Right hindlimb (tissue), 1 donor: ENCODE measurements at regions not wholly inside any gene's neighbourhood (a gene's known extent, or its start where the extent isn't known, plus 50 kb on each side); places are given as distances from the start of the nearest gene placed in this dataset.

Source experiments
- DNase-seq: peaks from one replicate; pipeline ENCODE4 v3.0.0-alpha.2; 2018

DNA sequence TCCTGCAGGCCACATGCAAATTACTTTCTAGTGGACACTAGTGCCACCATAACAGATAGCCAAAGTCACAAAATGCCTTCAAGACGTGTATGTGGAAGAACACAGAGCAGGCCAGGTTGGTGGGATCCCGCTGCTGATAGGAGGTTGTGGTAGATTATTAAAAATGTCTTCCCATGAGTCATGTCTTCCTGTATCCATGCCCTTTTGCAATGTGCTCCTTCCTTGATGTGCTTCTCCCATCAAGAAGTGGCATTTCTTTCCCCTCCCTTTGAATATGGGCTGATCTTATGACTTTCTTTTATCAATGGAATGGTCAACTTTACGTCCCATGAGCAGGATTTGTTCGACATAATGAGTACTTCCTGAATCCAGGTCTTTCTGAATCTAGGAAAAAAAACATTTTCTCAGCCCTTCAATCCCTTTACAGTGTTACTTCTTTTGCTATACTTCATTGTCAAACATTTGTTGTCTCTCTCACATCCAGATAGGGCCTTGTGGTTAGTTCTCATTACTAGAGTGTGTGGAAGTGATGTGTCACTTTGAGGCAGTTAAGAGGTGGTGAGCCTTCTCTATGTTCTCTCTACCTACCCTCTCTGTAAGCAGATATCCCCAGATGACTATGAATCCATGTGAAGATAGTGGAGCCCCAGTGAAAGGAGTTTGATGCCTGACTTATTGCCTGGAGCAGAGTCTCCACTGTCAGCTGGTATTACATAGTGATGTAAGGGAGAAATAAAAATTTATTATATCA is 519.2 kb upstream of the DIPK2B start:
- DNase-seq: no peak

DNA sequence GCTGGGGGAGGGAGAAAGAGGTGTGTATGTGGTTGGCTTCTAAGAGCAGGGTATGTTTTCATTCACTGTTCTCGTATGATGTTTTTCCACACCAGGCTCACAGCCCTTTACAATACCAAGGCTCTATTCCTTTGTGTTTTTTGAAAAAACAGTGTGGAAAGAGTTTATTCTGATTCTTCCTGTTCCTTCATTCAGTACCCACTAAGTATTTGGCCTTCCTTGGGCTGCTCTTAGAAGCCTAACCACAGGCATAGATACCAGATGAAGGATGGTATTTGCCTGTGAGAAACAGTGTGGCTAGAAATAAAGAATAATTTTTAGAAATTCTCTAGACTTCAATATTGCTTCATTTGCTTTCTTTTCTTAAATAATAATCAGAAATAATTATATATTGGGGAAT is 518.0 kb upstream of the DIPK2B start:
- DNase-seq: no peak

DNA sequence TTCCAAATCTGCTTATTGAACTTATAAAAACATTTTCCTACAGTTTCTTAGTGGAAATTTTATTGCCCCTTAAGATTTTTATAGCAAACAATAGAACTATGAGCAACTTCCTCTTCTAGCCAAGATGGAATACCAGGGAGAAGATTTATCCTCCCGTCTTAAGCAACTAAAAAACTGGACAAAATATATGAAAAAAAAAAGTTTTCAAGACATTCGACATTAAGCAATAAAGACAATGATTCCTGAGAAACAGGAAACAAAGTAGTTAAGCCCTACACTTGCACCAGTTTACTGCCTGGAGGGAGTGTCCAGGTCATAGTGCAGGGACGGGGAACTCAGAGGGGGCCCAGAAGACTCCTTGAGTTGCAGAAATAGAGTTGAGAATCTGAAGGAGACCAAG is 516.1 kb upstream of the DIPK2B start:
- DNase-seq: no peak

GRCh38 chrX:45715748-45716147 is 515.1 kb upstream of the DIPK2B start:
- DNase-seq: no peak

- DNase-seq: no peak
These were observed 514.2 kb upstream of the DIPK2B start for GRCh38 chrX:45714866-45715265.

DNA sequence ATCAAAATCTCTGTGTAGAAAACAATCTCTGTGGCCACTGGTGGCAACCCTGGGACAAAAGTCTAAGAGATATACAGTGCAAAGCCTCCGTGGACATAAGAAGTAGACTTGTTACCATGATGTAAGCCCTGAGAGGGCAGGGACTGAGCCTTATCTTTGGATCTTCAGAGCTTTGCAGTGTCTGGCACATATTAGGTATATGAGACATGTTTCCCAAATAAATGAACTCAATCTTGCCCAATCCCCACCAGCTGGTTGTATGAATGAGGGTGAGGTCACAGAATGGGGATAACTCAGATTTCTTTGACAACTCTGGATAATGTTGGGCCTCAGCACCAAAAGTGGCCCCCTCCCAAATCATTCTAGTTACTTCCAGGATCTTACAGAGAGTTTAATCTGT is 511.4 kb upstream of the DIPK2B start:
- DNase-seq: no peak

DNA sequence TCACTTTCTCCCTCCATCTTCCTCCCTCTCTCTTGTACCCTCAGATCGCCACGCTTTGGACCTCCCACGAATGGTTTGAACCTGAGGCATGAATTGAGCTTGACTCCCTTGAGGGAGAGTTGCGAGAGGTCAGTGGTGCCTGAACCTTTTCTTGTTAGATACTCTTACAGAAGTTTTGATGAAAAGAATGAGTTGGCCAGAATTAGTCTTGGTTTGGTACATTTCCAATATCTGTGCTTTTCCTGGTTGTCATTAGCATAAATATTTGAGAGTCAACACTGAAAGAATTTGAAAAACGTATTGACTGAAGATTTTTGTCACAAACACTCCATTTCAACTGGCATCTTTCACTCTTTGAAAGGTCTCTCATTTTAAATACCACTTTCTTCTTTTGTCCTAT is 510.6 kb upstream of the DIPK2B start:
- no peak for DNase-seq

DNA sequence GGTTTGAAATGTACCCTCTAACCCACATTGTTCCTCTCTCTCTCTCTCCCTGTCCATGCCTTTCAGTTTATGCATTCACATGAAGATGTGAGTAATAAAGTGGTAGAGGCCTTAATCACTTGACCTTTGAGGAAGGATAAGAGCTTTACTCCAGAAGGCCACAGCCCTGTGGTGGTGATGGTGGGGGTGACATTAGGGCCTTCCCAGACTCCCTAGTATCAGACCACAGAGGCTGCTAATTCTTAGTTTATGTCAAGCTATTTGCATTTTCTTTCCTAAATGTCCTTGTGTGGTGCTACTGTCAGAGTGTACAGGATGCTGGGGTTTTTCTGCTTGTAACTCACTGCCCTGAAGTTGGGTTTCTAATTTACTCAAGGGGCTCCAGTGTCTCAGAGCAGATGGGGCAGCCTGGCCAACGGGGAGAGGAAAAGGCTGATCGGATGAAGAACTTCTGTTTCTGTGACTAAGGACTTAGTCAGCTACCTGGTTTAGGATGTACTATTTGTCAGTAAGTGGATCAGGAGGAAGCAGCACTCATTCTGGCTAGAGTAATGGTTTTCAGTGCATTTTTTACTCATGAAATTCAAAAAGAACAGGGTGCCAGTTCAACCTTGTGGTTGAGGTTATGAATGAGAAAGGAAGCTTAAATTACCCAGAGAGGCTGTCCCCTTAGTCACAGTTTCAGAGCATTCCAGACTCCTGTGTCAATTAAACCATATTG is 509.6 kb upstream of the DIPK2B start:
- DNase-seq: no peak

GRCh38 chrX:45709381-45709780 is 508.7 kb upstream of the DIPK2B start:
- DNase-seq: no peak

DNA sequence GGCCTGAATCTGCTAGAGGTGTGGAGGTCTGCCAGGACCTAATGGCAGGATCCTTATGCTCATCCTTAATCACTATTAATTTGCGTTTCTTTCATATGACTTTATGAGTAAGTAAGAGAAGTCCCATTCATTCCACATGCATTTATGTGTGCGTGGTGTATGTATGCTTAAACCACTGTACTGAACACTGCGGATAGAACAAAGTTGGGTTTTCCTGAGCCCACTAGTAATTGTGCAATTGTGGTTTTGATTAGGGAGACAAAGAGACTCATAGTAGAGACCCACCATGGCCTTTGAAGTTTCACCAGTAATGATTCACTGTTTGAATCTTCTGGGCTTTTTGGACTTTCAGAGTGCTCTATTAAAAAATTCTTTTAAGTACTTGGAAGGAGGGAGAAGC is 498.5 kb upstream of the DIPK2B start:
- DNase-seq: no peak

- DNase-seq: no peak
These were observed 496.9 kb upstream of the DIPK2B start for GRCh38 chrX:45697591-45697990.

- DNase-seq: no peak
These were observed 496.1 kb upstream of the DIPK2B start for GRCh38 chrX:45696736-45697135.

GRCh38 chrX:45689971-45690370 is 489.3 kb upstream of the DIPK2B start:
- DNase-seq: no peak

- DNase-seq: no peak
These were observed 483.2 kb upstream of the DIPK2B start for GRCh38 chrX:45683914-45684313.

- DNase-seq: no peak
These were observed 481.2 kb upstream of the DIPK2B start for GRCh38 chrX:45681891-45682290.

- no peak for DNase-seq
These were observed 469.2 kb upstream of the DIPK2B start for GRCh38 chrX:45669715-45670340.

- no peak for DNase-seq
These were observed 468.2 kb upstream of the DIPK2B start for GRCh38 chrX:45668686-45669443.

DNA sequence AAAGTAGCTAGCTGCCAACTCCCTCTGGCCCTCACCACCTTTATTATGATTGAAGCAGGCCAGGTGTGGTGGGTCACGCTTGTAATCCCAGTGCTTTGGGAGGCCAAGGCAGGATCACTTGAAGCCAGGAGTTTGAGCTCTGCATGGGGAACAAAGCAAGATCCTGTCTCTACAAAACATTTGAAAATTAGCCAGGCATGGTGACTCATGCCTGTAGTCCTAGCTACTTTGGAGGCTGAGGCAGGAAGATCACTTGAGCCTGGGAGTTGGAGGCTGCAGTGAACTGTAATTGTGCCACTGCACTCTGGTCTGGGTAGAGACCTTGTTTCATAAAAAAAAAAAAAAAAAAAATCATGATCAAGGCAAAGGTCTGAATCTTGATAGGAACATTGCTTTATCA is 467.0 kb upstream of the DIPK2B start:
- DNase-seq: no peak

GRCh38 chrX:45664727-45665290 is 464.1 kb upstream of the DIPK2B start:
- no peak for DNase-seq

GRCh38 chrX:45660477-45660876 is 459.8 kb upstream of the DIPK2B start:
- no peak for DNase-seq

DNA sequence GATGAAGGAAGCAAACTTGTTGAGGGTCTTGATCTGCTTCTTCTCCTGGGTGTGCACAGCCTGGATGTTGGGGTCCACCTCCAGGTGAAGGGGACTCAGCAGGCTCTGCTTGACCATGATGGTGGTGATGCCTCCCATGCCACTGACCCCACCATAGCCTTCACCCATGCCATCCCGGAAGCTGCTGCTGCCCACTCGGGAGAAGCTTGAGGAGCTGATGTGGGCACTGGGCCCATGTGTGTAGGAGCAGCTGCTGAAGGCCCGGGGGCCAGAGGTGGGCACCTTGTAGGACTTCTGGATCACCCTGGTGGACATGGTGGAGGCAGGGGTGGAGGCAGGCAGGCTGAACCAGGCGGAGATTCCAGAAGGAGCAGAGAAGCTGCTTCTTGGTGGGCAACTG is 432.7 kb upstream of the DIPK2B start:
- no peak for DNase-seq

GRCh38 chrX:45632506-45632905 is 431.8 kb upstream of the DIPK2B start:
- no peak for DNase-seq

- DNase-seq: no peak
These were observed 429.4 kb upstream of the DIPK2B start for GRCh38 chrX:45630078-45630477.
